ENCODE measurements at regions not wholly inside any gene's neighbourhood (a gene's known extent, or its start where the extent isn't known, plus 50 kb on each side); places are given as distances from the start of the nearest gene placed in this dataset.
A peak's percentile ranks its signal among the peaks of the same experiment; 100 is the strongest.

- DNase-seq = no peak
- no peak overlapping the region for H3K4me3 ChIP-seq (ENCODE audit: low read length)
- peaks cover 12% of the 10 kb centered on the region for H3K4me1 ChIP-seq (ENCODE audit: control insufficient read depth, insufficient read depth, low read length)
- H3K27me3 ChIP-seq (ENCODE audit: control insufficient read depth, insufficient read depth, low read length) = peaks cover 7% of the 10 kb centered on the region
- H3K9me3 ChIP-seq (replicated peaks; ENCODE audit: control insufficient read depth, low read depth, low read length) = no peaks in the 10 kb centered on the region
- H3K36me3 ChIP-seq (ENCODE audit: control insufficient read depth, insufficient read depth, low read length) = no peaks in the 10 kb centered on the region
- WGBS (ENCODE audit: insufficient coverage) = 92% methylated on average over 2 of the region's 7 CpGs
- no peak overlapping the region for H3K27ac ChIP-seq (ENCODE audit: low read length)
Measured at GRCh38 chr11:115672412-115672811, 168.2 kb upstream of the CADM1 start.

GRCh38 chr11:115670538-115671205, 166.5 kb upstream of the CADM1 start:
- H3K4me1 ChIP-seq (ENCODE audit: control insufficient read depth, insufficient read depth, low read length) = peaks cover 20% of the 10 kb centered on the region
- no peaks in the 10 kb centered on the region for H3K36me3 ChIP-seq (ENCODE audit: control insufficient read depth, insufficient read depth, low read length)
- 70% methylated on average over 8 of the region's 10 CpGs for WGBS (ENCODE audit: insufficient coverage)
- no peak overlapping the region for H3K4me3 ChIP-seq (ENCODE audit: low read length)
- H3K27ac ChIP-seq (ENCODE audit: low read length) = no peak overlapping the region
- no peaks in the 10 kb centered on the region for H3K9me3 ChIP-seq (replicated peaks; ENCODE audit: control insufficient read depth, low read depth, low read length)
- peaks cover 5% of the 10 kb centered on the region for H3K27me3 ChIP-seq (ENCODE audit: control insufficient read depth, insufficient read depth, low read length)
- no peak for DNase-seq

- Histone ChIP-seq H3K36me3 (ENCODE audit: control insufficient read depth, insufficient read depth, low read length) (no peaks in the 10 kb centered on the region), H3K4me1 (ENCODE audit: control insufficient read depth, insufficient read depth, low read length) (peaks cover 21% of the 10 kb centered on the region), H3K9me3 (replicated peaks; ENCODE audit: control insufficient read depth, low read depth, low read length) (no peaks in the 10 kb centered on the region), H3K27ac (ENCODE audit: low read length) (peak overlapping the region; percentile 37), H3K4me3 (ENCODE audit: low read length) (no peak overlapping the region), H3K27me3 (ENCODE audit: control insufficient read depth, insufficient read depth, low read length) (peaks cover 25% of the 10 kb centered on the region)
- 40% methylated on average over 1 of the region's 1 CpG for WGBS (ENCODE audit: insufficient coverage)
- peak; percentile 72 for DNase-seq
Measured at GRCh38 chr11:115665958-115666357, 161.7 kb upstream of the CADM1 start.

GRCh38 chr11:115665175-115665821, 161.1 kb upstream of the CADM1 start:
- Histone ChIP-seq H3K36me3 (ENCODE audit: control insufficient read depth, insufficient read depth, low read length) (no peaks in the 10 kb centered on the region), H3K9me3 (replicated peaks; ENCODE audit: control insufficient read depth, low read depth, low read length) (no peaks in the 10 kb centered on the region), H3K27me3 (ENCODE audit: control insufficient read depth, insufficient read depth, low read length) (peaks cover 28% of the 10 kb centered on the region), H3K4me3 (ENCODE audit: low read length) (no peak overlapping the region), H3K27ac (ENCODE audit: low read length) (peak overlapping the region; percentile 37), H3K4me1 (ENCODE audit: control insufficient read depth, insufficient read depth, low read length) (peaks cover 19% of the 10 kb centered on the region)
- 55% methylated on average over 2 of the region's 15 CpGs for WGBS (ENCODE audit: insufficient coverage)
- peak; percentile 40 for DNase-seq

- H3K4me1 ChIP-seq (ENCODE audit: control insufficient read depth, insufficient read depth, low read length) = peaks cover 28% of the 10 kb centered on the region
- no peak overlapping the region for H3K27ac ChIP-seq (ENCODE audit: low read length)
- H3K9me3 ChIP-seq (replicated peaks; ENCODE audit: control insufficient read depth, low read depth, low read length) = no peaks in the 10 kb centered on the region
- no peak overlapping the region for H3K4me3 ChIP-seq (ENCODE audit: low read length)
- no peak for DNase-seq
- no CpG with 5 or more reads among the region's 3 CpGs for WGBS (ENCODE audit: insufficient coverage)
- H3K36me3 ChIP-seq (ENCODE audit: control insufficient read depth, insufficient read depth, low read length) = no peaks in the 10 kb centered on the region
- peaks cover 35% of the 10 kb centered on the region for H3K27me3 ChIP-seq (ENCODE audit: control insufficient read depth, insufficient read depth, low read length)
Measured at GRCh38 chr11:115664313-115664712, 160.1 kb upstream of the CADM1 start.

- WGBS (ENCODE audit: insufficient coverage) = 79% methylated on average over 6 of the region's 6 CpGs
- Histone ChIP-seq H3K27ac (ENCODE audit: low read length) (no peak overlapping the region), H3K4me3 (ENCODE audit: low read length) (no peak overlapping the region), H3K4me1 (ENCODE audit: control insufficient read depth, insufficient read depth, low read length) (peaks cover 33% of the 10 kb centered on the region), H3K27me3 (ENCODE audit: control insufficient read depth, insufficient read depth, low read length) (peaks cover 41% of the 10 kb centered on the region), H3K36me3 (ENCODE audit: control insufficient read depth, insufficient read depth, low read length) (no peaks in the 10 kb centered on the region), H3K9me3 (replicated peaks; ENCODE audit: control insufficient read depth, low read depth, low read length) (no peaks in the 10 kb centered on the region)
- DNase-seq = no peak
Measured at GRCh38 chr11:115663790-115664189, 159.6 kb upstream of the CADM1 start.

GRCh38 chr11:115660030-115660805, 156.0 kb upstream of the CADM1 start:
- Histone ChIP-seq H3K4me3 (ENCODE audit: low read length) (peak overlapping the region; percentile 30), H3K4me1 (ENCODE audit: control insufficient read depth, insufficient read depth, low read length) (peaks cover 20% of the 10 kb centered on the region), H3K36me3 (ENCODE audit: control insufficient read depth, insufficient read depth, low read length) (no peaks in the 10 kb centered on the region), H3K27me3 (ENCODE audit: control insufficient read depth, insufficient read depth, low read length) (peaks cover 63% of the 10 kb centered on the region), H3K9me3 (replicated peaks; ENCODE audit: control insufficient read depth, low read depth, low read length) (no peaks in the 10 kb centered on the region), H3K27ac (ENCODE audit: low read length) (no peak overlapping the region)
- WGBS (ENCODE audit: insufficient coverage) = 42% methylated on average over 16 of the region's 30 CpGs
- DNase-seq = peak; percentile 35

GRCh38 chr11:115659061-115659963, 155.1 kb upstream of the CADM1 start:
- Histone ChIP-seq H3K9me3 (replicated peaks; ENCODE audit: control insufficient read depth, low read depth, low read length) (no peaks in the 10 kb centered on the region), H3K27ac (ENCODE audit: low read length) (no peak overlapping the region), H3K4me3 (ENCODE audit: low read length) (peak overlapping the region; percentile 30), H3K27me3 (ENCODE audit: control insufficient read depth, insufficient read depth, low read length) (peaks cover 60% of the 10 kb centered on the region), H3K36me3 (ENCODE audit: control insufficient read depth, insufficient read depth, low read length) (no peaks in the 10 kb centered on the region), H3K4me1 (ENCODE audit: control insufficient read depth, insufficient read depth, low read length) (peaks cover 16% of the 10 kb centered on the region)
- WGBS (ENCODE audit: insufficient coverage) = 3% methylated on average over 51 of the region's 60 CpGs
- peak; percentile 65 for DNase-seq

GRCh38 chr11:115657586-115657985, 153.4 kb upstream of the CADM1 start:
- Histone ChIP-seq H3K9me3 (replicated peaks; ENCODE audit: control insufficient read depth, low read depth, low read length) (no peaks in the 10 kb centered on the region), H3K36me3 (ENCODE audit: control insufficient read depth, insufficient read depth, low read length) (no peaks in the 10 kb centered on the region), H3K27me3 (ENCODE audit: control insufficient read depth, insufficient read depth, low read length) (peaks cover 63% of the 10 kb centered on the region), H3K4me3 (ENCODE audit: low read length) (no peak overlapping the region), H3K4me1 (ENCODE audit: control insufficient read depth, insufficient read depth, low read length) (peaks cover 16% of the 10 kb centered on the region), H3K27ac (ENCODE audit: low read length) (no peak overlapping the region)
- no CpG with 5 or more reads among the region's 4 CpGs for WGBS (ENCODE audit: insufficient coverage)
- DNase-seq = no peak

Measured in muscle of leg (tissue), 3 donors.